GM23338 (cell line): ENCODE measurements at regions not wholly inside any gene's neighbourhood (a gene's known extent, or its start where the extent isn't known, plus 50 kb on each side); places are given as distances from the start of the nearest gene placed in this dataset.

Experiments
- ATAC-seq: fragments of 200-7000 bp; cut with Tn5 transposase; 3 replicates; pipeline ENCODE4 v1.9.1; 2020
- DNase-seq: peaks from one replicate; pipeline ENCODE4 v3.0.0-alpha.2; 2015; ENCODE audit warnings: low spot score
- H2AFZ ChIP-seq: fragments of 200-600 bp; sonication (generic); 2 replicates; pipeline ENCODE4 v1.8.0; 2016; ENCODE audit warnings: antibody characterized with exemption, mild to moderate bottlenecking, moderate library complexity
- H3F3A ChIP-seq: fragments of 200-600 bp; sonication (generic); replicated peaks from 2 replicates; pipeline ENCODE4 v1.8.0; 2017; ENCODE audit warnings: antibody characterized with exemption, mixed run types, low read depth
- H3K27ac ChIP-seq: fragments of 200-600 bp; sonication (generic); 2 replicates; pipeline ENCODE4 v1.6.1; 2016; ENCODE audit warnings: low read depth
- H3K27me3 ChIP-seq: fragments of 200-600 bp; sonication (generic); 2 replicates; pipeline ENCODE4 v1.8.0; 2016; ENCODE audit warnings: mild to moderate bottlenecking, mixed run types, moderate library complexity; ENCODE audit not compliant: insufficient read depth
- H3K36me3 ChIP-seq: fragments of 200-600 bp; sonication (generic); 2 replicates; pipeline ENCODE4 v1.8.0; 2016; ENCODE audit warnings: mild to moderate bottlenecking; ENCODE audit not compliant: insufficient read depth
- H3K4me1 ChIP-seq: fragments of 200-600 bp; sonication (generic); 2 replicates; pipeline ENCODE4 v1.8.0; 2016; ENCODE audit warnings: mild to moderate bottlenecking, moderate library complexity; ENCODE audit not compliant: insufficient read depth
- H3K4me2 ChIP-seq: fragments of 200-600 bp; sonication (generic); 2 replicates; pipeline ENCODE4 v1.7.1; 2017; ENCODE audit warnings: mixed run types
- H3K4me3 ChIP-seq: fragments of 200-600 bp; sonication (generic); 2 replicates; pipeline ENCODE4 v1.6.1; 2016; ENCODE audit warnings: mixed run types
- H3K79me2 ChIP-seq: fragments of 200-600 bp; sonication (generic); replicated peaks from 2 replicates; pipeline ENCODE4 v1.8.0; 2017; ENCODE audit warnings: mild to moderate bottlenecking; ENCODE audit not compliant: insufficient read depth
- H3K9me2 ChIP-seq: fragments of 200-600 bp; sonication (generic); 2 replicates; pipeline ENCODE4 v1.8.0; 2017; ENCODE audit not compliant: insufficient read depth
- H4K20me1 ChIP-seq: fragments of 200-600 bp; sonication (generic); replicated peaks from 2 replicates; pipeline ENCODE4 v1.8.0; 2017; ENCODE audit warnings: mild to moderate bottlenecking; ENCODE audit not compliant: insufficient read depth
- H3K27ac Mint-ChIP-seq: 2 replicates; pipeline ENCODE4 v1.8.0; 2020; ENCODE audit warnings: inconsistent platforms, mild to moderate bottlenecking, moderate library complexity, mixed read lengths
- H3K27me3 Mint-ChIP-seq: 3 replicates; pipeline ENCODE4 v1.8.0; 2022; ENCODE audit warnings: low read depth, mild to moderate bottlenecking, moderate library complexity, mixed read lengths, inconsistent platforms; ENCODE audit not compliant: insufficient read depth, poor library complexity
- H3K36me3 Mint-ChIP-seq: 3 replicates; pipeline ENCODE4 v1.8.0; 2021; ENCODE audit warnings: low read depth, mild to moderate bottlenecking, inconsistent platforms, moderate library complexity, mixed read lengths
- H3K4me1 Mint-ChIP-seq: 3 replicates; pipeline ENCODE4 v1.8.0; 2020; ENCODE audit warnings: mild to moderate bottlenecking, inconsistent platforms, mixed read lengths
- H3K4me3 Mint-ChIP-seq: 3 replicates; pipeline ENCODE4 v1.8.0; 2021; ENCODE audit warnings: moderate library complexity, mild to moderate bottlenecking, inconsistent platforms, mixed read lengths
- H3K9me3 Mint-ChIP-seq: 3 replicates; pipeline ENCODE4 v1.8.0; 2020; ENCODE audit warnings: moderate library complexity, mild to moderate bottlenecking, inconsistent platforms, mixed read lengths
- EZH2phosphoT487 ChIP-seq: fragments of 200-600 bp; sonication (generic); IDR thresholded peaks from one replicate; pipeline ENCODE4 v1.8.1; 2018; ENCODE audit warnings: antibody characterized with exemption; ENCODE audit not compliant: unreplicated experiment
- JUNB ChIP-seq: IDR thresholded peaks from one replicate; pipeline ENCODE4 v1.6.1; 2016; ENCODE audit warnings: antibody characterized with exemption; ENCODE audit not compliant: unreplicated experiment
- NANOG ChIP-seq: IDR thresholded peaks from 2 replicates; pipeline ENCODE4 v1.6.1; 2016; ENCODE audit warnings: antibody characterized with exemption, borderline replicate concordance
- ZNF114 ChIP-seq: fragments of 250-450 bp; sonication (Bioruptor Pico); IDR thresholded peaks from 2 replicates; pipeline ENCODE4 v1.5.0; 2020; ENCODE audit warnings: mild to moderate bottlenecking, moderate library complexity
- ZNF331 ChIP-seq: fragments of 250-450 bp; sonication (Bioruptor Pico); IDR thresholded peaks from 2 replicates; pipeline ENCODE4 v1.5.0; 2020; ENCODE audit warnings: low read depth, mild to moderate bottlenecking, moderate library complexity
- ZNF462 ChIP-seq: fragments of 250-450 bp; sonication (Bioruptor Pico); IDR thresholded peaks from 2 replicates; pipeline ENCODE4 v1.5.0; 2020; ENCODE audit warnings: mild to moderate bottlenecking, moderate library complexity
- TF ChIP-seq, protein P1 (sequence below), 2 experiments: fragments of 200-600 bp in 1 of 2; sonication (generic) in 1 of 2; conservative IDR thresholded peaks; 2 replicates each; pipeline versions ENCODE4 v1.5.1 to v1.6.1; 2016 to 2017; ENCODE audit warnings: antibody characterized with exemption in 2 of 2, low read depth in 2 of 2, mild to moderate bottlenecking in 2 of 2, moderate library complexity in 1 of 2

GRCh38 chr20:60813066-60813465, 439.0 kb upstream of the CDH4 start (continued):
- TF ChIP-seq, protein P1, sequence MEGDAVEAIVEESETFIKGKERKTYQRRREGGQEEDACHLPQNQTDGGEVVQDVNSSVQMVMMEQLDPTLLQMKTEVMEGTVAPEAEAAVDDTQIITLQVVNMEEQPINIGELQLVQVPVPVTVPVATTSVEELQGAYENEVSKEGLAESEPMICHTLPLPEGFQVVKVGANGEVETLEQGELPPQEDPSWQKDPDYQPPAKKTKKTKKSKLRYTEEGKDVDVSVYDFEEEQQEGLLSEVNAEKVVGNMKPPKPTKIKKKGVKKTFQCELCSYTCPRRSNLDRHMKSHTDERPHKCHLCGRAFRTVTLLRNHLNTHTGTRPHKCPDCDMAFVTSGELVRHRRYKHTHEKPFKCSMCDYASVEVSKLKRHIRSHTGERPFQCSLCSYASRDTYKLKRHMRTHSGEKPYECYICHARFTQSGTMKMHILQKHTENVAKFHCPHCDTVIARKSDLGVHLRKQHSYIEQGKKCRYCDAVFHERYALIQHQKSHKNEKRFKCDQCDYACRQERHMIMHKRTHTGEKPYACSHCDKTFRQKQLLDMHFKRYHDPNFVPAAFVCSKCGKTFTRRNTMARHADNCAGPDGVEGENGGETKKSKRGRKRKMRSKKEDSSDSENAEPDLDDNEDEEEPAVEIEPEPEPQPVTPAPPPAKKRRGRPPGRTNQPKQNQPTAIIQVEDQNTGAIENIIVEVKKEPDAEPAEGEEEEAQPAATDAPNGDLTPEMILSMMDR (conservative IDR thresholded peaks at IDR 0.05; ENCODE audit: low read depth in 2 of 2): no peak
- TF ChIP-seq JUNB (no peak), ZNF331 (CRISPR knock-in tag) (no peak)

DNA sequence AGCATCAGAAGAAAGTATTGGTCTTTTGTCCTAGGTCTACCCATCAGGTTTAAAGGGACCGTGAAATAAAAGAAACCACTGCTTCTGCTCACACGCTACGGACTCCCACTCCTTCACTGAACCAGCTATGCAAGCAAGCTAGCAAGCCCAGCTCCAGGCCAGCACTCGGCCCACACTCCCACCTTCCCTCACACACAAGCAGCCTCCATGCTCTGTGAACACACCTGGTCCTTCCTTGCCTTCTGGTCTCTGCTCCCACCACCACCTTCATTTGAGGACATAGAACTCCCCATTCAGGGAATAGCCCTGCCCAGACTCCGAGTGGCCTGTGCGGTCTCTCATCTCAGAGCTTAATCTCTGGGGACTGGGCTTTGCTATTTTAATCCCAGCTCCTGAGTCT, 436.4 kb upstream of the CDH4 start:
- ATAC-seq (no peak), DNase-seq (no peak)
- Mint-ChIP-seq H3K27me3 (peaks cover 4% of the 10 kb centered on the region), H3K4me1 (no peaks in the 10 kb centered on the region), H3K27ac (no peak overlapping the region), H3K4me3 (no peak overlapping the region), H3K36me3 (peaks cover 6% of the 10 kb centered on the region; the same call in 1 of the 3 replicates), H3K9me3 (peaks cover 15% of the 10 kb centered on the region; the same call in 2 of the 3 replicates)
- no peak overlapping the region for H3K4me3 ChIP-seq
- H3K36me3 ChIP-seq: no peaks in the 10 kb centered on the region; the same call in 1 of the 2 replicates
- TF ChIP-seq EZH2phosphoT487: no peak
- TF ChIP-seq JUNB: no peak
- no peak for TF ChIP-seq NANOG
- TF ChIP-seq, protein P1 (conservative IDR thresholded peaks at IDR 0.05; ENCODE audit: low read depth in 2 of 2): no peak
- no peak overlapping the region for H2AFZ ChIP-seq
- no peaks in the 10 kb centered on the region for H3K27me3 ChIP-seq
- H4K20me1 ChIP-seq: no peaks in the 10 kb centered on the region
- H3K27ac ChIP-seq: no peak overlapping the region
- H3K79me2 ChIP-seq: no peaks in the 10 kb centered on the region
- no peaks in the 10 kb centered on the region for H3K9me2 ChIP-seq
- no peaks in the 10 kb centered on the region for H3F3A ChIP-seq
- no peaks in the 10 kb centered on the region for H3K4me1 ChIP-seq
- no peak overlapping the region for H3K4me2 ChIP-seq

DNA sequence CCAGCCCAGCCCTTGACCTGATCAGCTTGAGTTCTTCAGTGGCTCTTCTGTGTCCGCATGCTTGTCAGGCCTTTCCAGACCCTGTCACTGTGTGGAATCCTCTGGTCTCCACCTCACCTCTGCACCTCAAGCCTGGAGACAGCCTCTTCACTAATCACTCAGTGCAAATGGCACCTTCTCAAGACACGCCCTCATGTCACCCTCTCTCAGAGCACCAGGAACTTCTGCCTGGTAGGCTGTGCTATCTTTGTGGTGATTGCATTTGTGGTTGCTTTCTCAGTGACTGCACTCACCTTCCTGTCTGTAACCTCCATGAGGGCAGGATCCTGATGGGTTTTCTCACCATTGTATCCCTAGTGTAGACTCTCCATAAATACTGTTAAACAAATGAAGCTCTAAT, 435.2 kb upstream of the CDH4 start:
- Mint-ChIP-seq H3K4me1 (no peaks in the 10 kb centered on the region), H3K27me3 (peaks cover 5% of the 10 kb centered on the region), H3K27ac (no peak overlapping the region), H3K4me3 (no peak overlapping the region), H3K9me3 (peaks cover 4% of the 10 kb centered on the region; the same call in 2 of the 3 replicates), H3K36me3 (no peaks in the 10 kb centered on the region; the same call in 2 of the 3 replicates)
- H3K4me3 ChIP-seq: no peak overlapping the region
- H3K9me2 ChIP-seq: no peaks in the 10 kb centered on the region
- H3F3A ChIP-seq: no peaks in the 10 kb centered on the region
- no peaks in the 10 kb centered on the region; the same call in 1 of the 2 replicates for H3K36me3 ChIP-seq
- no peaks in the 10 kb centered on the region for H3K4me1 ChIP-seq
- no peaks in the 10 kb centered on the region for H4K20me1 ChIP-seq
- H3K4me2 ChIP-seq: no peak overlapping the region
- H3K27ac ChIP-seq: no peak overlapping the region
- no peaks in the 10 kb centered on the region for H3K27me3 ChIP-seq
- DNase-seq (no peak), ATAC-seq (no peak)
- H3K79me2 ChIP-seq: no peaks in the 10 kb centered on the region
- no peak overlapping the region for H2AFZ ChIP-seq
- TF ChIP-seq, protein P1 (conservative IDR thresholded peaks at IDR 0.05; ENCODE audit: low read depth in 2 of 2): no peak
- TF ChIP-seq ZNF114 (no peak), ZNF462 (no peak)
